ENCODE measurements at regions not wholly inside any gene's neighbourhood (a gene's known extent, or its start where the extent isn't known, plus 50 kb on each side); places are given as distances from the start of the nearest gene placed in this dataset.
A peak's percentile ranks its signal among the peaks of the same experiment; 100 is the strongest.

- H3K27ac ChIP-seq (ENCODE audit: low read depth in 1 of 2, low read length in 1 of 2), result no peak overlapping the region
- 78 to 81% methylated on average over 2 of the region's 2 CpGs for WGBS, 2 donors
These were observed 293.0 kb downstream of the BTG1 start for GRCh38 chr12:91852634-91853033.

DNA sequence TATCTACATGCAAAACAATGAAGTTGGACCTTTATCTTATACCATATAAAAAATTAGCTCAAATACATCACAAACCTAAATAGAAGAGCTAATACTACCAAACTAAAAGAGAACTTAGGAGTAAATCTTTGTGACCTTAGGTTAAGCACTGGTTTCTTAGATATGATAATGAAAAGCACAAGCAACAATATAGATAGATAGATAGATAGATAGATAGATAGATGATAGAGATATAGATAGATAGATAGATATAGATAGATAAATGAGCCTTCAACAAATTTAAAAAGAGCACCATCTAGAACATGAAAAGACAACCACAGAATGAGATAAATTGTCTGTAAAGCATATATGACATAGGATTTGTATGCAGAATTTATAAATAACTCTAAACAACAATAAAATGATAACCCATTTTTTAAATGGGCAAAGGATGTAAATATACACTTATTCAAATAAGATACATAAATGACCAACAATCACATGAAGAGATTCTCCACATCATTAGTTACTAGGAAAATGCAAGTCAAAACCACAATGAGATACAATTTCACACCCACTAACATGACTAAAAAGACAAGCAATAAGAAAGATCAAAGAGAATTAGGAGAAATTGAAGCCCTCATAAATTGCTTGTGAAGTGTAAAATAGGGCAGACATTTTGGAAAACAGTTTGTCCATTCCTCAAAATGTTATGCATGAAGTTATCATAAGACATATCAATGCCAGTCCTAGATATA, 293.7 kb downstream of the BTG1 start:
- H3K27me3 ChIP-seq (ENCODE audit: control insufficient read depth in 3 of 3, insufficient read depth in 3 of 3, low read length in 2 of 3), result no peaks in the 10 kb centered on the region
- DNase-seq, result no peak
- no peaks in the 10 kb centered on the region for H3K36me3 ChIP-seq (ENCODE audit: control insufficient read depth in 4 of 4, insufficient read depth in 4 of 4, low read length in 4 of 4)
- TF ChIP-seq, protein P1, sequence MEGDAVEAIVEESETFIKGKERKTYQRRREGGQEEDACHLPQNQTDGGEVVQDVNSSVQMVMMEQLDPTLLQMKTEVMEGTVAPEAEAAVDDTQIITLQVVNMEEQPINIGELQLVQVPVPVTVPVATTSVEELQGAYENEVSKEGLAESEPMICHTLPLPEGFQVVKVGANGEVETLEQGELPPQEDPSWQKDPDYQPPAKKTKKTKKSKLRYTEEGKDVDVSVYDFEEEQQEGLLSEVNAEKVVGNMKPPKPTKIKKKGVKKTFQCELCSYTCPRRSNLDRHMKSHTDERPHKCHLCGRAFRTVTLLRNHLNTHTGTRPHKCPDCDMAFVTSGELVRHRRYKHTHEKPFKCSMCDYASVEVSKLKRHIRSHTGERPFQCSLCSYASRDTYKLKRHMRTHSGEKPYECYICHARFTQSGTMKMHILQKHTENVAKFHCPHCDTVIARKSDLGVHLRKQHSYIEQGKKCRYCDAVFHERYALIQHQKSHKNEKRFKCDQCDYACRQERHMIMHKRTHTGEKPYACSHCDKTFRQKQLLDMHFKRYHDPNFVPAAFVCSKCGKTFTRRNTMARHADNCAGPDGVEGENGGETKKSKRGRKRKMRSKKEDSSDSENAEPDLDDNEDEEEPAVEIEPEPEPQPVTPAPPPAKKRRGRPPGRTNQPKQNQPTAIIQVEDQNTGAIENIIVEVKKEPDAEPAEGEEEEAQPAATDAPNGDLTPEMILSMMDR (IDR thresholded peaks at IDR 0.05; ENCODE audit: control extremely low read depth, extremely low read depth), result no peak
- no peak overlapping the region for H3K9ac ChIP-seq (ENCODE audit: insufficient read depth in 1 of 2, low read length in 2 of 2)
- no peaks in the 10 kb centered on the region for H3K9me3 ChIP-seq (ENCODE audit: control insufficient read depth in 4 of 4, insufficient read depth in 3 of 4, low read length in 3 of 4)
- H3K4me1 ChIP-seq (ENCODE audit: control insufficient read depth in 5 of 5, insufficient read depth in 5 of 5, low read length in 5 of 5), result peaks cover 0 to 10% (median 0%) of the 10 kb centered on the region in 5 donors
- H3K27ac ChIP-seq (ENCODE audit: low read depth in 1 of 2, low read length in 1 of 2), result no peak overlapping the region
- no peak for ATAC-seq (ENCODE audit: insufficient read depth, low FRiP score)
- H3K4me3 ChIP-seq, result no peak overlapping the region

More at GRCh38 chr12:91852634-91853033, 293.0 kb downstream of the BTG1 start:
- H3K9me3 ChIP-seq (ENCODE audit: control insufficient read depth in 4 of 4, insufficient read depth in 3 of 4, low read length in 3 of 4), result no peaks in the 10 kb centered on the region
- H3K27me3 ChIP-seq (ENCODE audit: control insufficient read depth in 3 of 3, insufficient read depth in 3 of 3, low read length in 2 of 3), result no peaks in the 10 kb centered on the region
- ATAC-seq (ENCODE audit: insufficient read depth, low FRiP score) (no peak), DNase-seq (peak in 1 of 3 donors; percentile 8)
- no peak overlapping the region for H3K9ac ChIP-seq (ENCODE audit: insufficient read depth in 1 of 2, low read length in 2 of 2)
- H3K4me3 ChIP-seq, result no peak overlapping the region
- TF ChIP-seq, protein P1 (IDR thresholded peaks at IDR 0.05; ENCODE audit: control extremely low read depth, extremely low read depth), result no peak
- no peaks in the 10 kb centered on the region for H3K36me3 ChIP-seq (ENCODE audit: control insufficient read depth in 4 of 4, insufficient read depth in 4 of 4, low read length in 4 of 4)
- peaks cover 0 to 10% (median 0%) of the 10 kb centered on the region in 5 donors for H3K4me1 ChIP-seq (ENCODE audit: control insufficient read depth in 5 of 5, insufficient read depth in 5 of 5, low read length in 5 of 5)

GRCh38 chr12:91846466-91847055, 299.1 kb downstream of the BTG1 start:
- no peak overlapping the region for H3K9ac ChIP-seq (ENCODE audit: insufficient read depth in 1 of 2, low read length in 2 of 2)
- H3K4me1 ChIP-seq (ENCODE audit: control insufficient read depth in 5 of 5, insufficient read depth in 5 of 5, low read length in 5 of 5), result no peaks in the 10 kb centered on the region
- ATAC-seq (ENCODE audit: insufficient read depth, low FRiP score), result no peak
- H3K36me3 ChIP-seq (ENCODE audit: control insufficient read depth in 4 of 4, insufficient read depth in 4 of 4, low read length in 4 of 4), result no peaks in the 10 kb centered on the region
- peaks cover 0 to 4% (median 0%) of the 10 kb centered on the region in 4 donors for H3K9me3 ChIP-seq (ENCODE audit: control insufficient read depth in 4 of 4, insufficient read depth in 3 of 4, low read length in 3 of 4)
- WGBS, 2 donors, result 91 to 94% methylated on average over 1 of the region's 1 CpG
- no peak overlapping the region for H3K27ac ChIP-seq (ENCODE audit: low read depth in 1 of 2, low read length in 1 of 2)
- no peak overlapping the region for H3K4me3 ChIP-seq
- H3K27me3 ChIP-seq (ENCODE audit: control insufficient read depth in 3 of 3, insufficient read depth in 3 of 3, low read length in 2 of 3), result no peaks in the 10 kb centered on the region
- TF ChIP-seq, protein P1 (IDR thresholded peaks at IDR 0.05; ENCODE audit: control extremely low read depth, extremely low read depth), result no peak
- peak in 1 of 3 donors; percentile 15 for DNase-seq
